Upper lobe of right lung (tissue), 1 donor: ENCODE measurements at regions not wholly inside any gene's neighbourhood (a gene's known extent, or its start where the extent isn't known, plus 50 kb on each side); places are given as distances from the start of the nearest gene placed in this dataset.
A peak's percentile ranks its signal among the peaks of the same experiment; 100 is the strongest.

Experiments
- ATAC-seq: fragments of 200-7000 bp; cut with Tn5 transposase; one replicate; pipeline ENCODE4 v1.9.1; 2020; ENCODE audit warnings: mild to moderate bottlenecking, moderate library complexity
- DNase-seq: peaks from one replicate; pipeline ENCODE4 v3.0.0-alpha.2; 2020
- H3K27ac ChIP-seq: fragments of 200-600 bp; one replicate; pipeline ENCODE4 v1.8.0; 2022
- H3K27me3 ChIP-seq: fragments of 200-600 bp; one replicate; pipeline ENCODE4 v1.8.0; 2022; ENCODE audit warnings: mild to moderate bottlenecking
- H3K36me3 ChIP-seq: fragments of 200-600 bp; one replicate; pipeline ENCODE4 v1.8.0; 2022
- H3K4me1 ChIP-seq: fragments of 200-600 bp; one replicate; pipeline ENCODE4 v1.8.0; 2022
- H3K4me3 ChIP-seq: fragments of 200-600 bp; one replicate; pipeline ENCODE4 v1.8.0; 2022; ENCODE audit warnings: mild to moderate bottlenecking
- H3K9me3 ChIP-seq: fragments of 200-600 bp; one replicate; pipeline ENCODE4 v1.8.0; 2022
- intact Hi-C: fragments of 100-400 bp; cut with DNase I; formaldehyde crosslinking; loops from one replicate; pipeline ENCODE4 v1.11.0; 2022
- TF ChIP-seq, protein P1 (sequence below): fragments of 200-600 bp; IDR thresholded peaks from one replicate; pipeline ENCODE4 v1.8.0; 2022; ENCODE audit warnings: antibody characterized with exemption
- donor health status: DM: no; HTN: yes; CAD: no; lungs with severe emphysema.

DNA sequence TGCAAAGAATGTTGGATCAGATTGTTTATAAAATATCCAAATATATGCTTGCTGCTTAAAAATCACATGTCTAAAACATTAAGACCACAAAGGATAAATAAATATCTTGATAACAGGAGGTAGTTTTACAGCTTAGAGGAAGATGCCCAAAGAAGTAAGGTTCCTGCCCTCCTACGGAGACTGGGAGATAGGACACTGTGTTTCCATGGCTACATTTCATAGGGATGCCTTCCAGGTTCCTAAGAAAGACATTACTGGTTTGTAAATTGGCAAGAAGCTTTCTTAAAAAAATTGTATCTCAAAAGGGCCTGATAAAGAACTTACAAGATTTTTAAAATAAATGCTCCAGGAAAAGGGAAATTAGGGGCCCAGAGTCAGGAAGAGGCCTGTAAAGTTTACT is 437.2 kb downstream of the HINT1 start:
- no peak overlapping the region for H3K4me3 ChIP-seq
- intact Hi-C loops = no loop called here
- H3K27ac ChIP-seq = no peak overlapping the region
- DNase-seq (no peak), ATAC-seq (no peak)
- no peaks in the 10 kb centered on the region for H3K9me3 ChIP-seq
- TF ChIP-seq, protein P1, sequence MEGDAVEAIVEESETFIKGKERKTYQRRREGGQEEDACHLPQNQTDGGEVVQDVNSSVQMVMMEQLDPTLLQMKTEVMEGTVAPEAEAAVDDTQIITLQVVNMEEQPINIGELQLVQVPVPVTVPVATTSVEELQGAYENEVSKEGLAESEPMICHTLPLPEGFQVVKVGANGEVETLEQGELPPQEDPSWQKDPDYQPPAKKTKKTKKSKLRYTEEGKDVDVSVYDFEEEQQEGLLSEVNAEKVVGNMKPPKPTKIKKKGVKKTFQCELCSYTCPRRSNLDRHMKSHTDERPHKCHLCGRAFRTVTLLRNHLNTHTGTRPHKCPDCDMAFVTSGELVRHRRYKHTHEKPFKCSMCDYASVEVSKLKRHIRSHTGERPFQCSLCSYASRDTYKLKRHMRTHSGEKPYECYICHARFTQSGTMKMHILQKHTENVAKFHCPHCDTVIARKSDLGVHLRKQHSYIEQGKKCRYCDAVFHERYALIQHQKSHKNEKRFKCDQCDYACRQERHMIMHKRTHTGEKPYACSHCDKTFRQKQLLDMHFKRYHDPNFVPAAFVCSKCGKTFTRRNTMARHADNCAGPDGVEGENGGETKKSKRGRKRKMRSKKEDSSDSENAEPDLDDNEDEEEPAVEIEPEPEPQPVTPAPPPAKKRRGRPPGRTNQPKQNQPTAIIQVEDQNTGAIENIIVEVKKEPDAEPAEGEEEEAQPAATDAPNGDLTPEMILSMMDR = no peak
- no peaks in the 10 kb centered on the region for H3K27me3 ChIP-seq
- H3K36me3 ChIP-seq = no peaks in the 10 kb centered on the region
- H3K4me1 ChIP-seq = no peaks in the 10 kb centered on the region

DNA sequence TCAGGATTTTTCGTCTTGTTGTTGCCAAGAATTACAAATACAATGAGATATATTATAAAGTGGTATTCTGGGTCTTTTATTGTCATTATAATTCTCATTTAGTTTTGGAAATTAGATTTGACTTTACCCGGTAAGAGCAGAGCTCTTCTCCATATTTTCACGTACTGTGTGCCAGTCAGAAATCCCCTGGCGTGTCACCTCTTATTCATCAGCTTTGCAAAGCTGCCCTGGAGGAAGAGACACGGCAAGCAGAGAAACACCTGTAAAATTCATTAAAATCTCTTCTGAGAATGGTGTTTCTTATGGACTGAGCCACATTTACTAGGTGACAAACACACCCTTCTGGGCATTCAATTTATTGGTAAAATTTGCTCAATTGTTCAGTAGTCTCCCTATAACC is 440.4 kb downstream of the HINT1 start:
- H3K36me3 ChIP-seq = no peaks in the 10 kb centered on the region
- no peak for ATAC-seq
- no peaks in the 10 kb centered on the region for H3K27me3 ChIP-seq
- H3K4me3 ChIP-seq = no peak overlapping the region
- intact Hi-C loops = no loop called here
- DNase-seq = no peak
- TF ChIP-seq, protein P1 = no peak
- H3K9me3 ChIP-seq = no peaks in the 10 kb centered on the region
- H3K27ac ChIP-seq = no peak overlapping the region
- H3K4me1 ChIP-seq = no peaks in the 10 kb centered on the region

DNA sequence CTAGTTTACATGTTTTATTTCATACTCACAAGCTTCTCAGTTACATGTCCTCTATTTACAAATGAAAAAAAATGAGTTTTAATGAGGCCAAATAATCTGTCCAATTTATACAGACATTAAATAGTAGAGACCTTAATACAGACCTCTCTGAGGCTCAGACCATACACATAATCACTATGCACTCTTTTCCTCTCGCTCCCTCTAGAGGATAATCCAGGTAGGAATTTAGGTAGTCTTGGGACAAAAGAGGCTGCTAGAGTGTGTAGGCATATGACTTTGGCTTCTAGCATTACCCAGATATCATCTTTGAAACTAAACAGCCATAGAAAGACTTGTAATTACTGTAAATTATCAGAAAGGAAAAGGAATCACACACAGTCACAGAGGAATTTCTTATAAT is 444.7 kb downstream of the HINT1 start:
- H3K4me1 ChIP-seq = no peaks in the 10 kb centered on the region
- H3K4me3 ChIP-seq = no peak overlapping the region
- H3K36me3 ChIP-seq = no peaks in the 10 kb centered on the region
- TF ChIP-seq, protein P1 = peak; percentile 38
- peak; percentile 76 for ATAC-seq
- no peak for DNase-seq
- H3K27ac ChIP-seq = no peak overlapping the region
- no peaks in the 10 kb centered on the region for H3K27me3 ChIP-seq
- intact Hi-C loops = no loop called here
- H3K9me3 ChIP-seq = no peaks in the 10 kb centered on the region

DNA sequence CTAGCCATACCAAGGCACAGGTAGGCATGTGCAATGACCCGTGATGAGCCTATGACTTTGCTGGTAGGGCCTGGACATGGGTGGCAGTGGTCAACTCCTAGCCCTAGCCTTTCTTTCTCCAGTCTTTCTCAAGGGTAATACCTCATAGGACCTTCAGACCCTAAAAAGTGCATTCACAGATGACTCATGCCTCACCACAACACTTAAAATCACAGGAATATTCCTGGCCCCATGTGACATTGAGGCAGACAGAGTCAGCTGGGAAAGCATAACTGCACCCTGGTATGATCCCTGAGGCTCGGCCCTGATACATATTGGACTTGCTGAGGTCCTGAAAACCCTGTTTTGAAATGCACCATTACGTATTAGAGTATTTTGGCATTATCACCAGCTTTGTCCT is 449.5 kb downstream of the HINT1 start:
- H3K36me3 ChIP-seq = no peaks in the 10 kb centered on the region
- intact Hi-C loops = no loop called here
- H3K4me3 ChIP-seq = no peak overlapping the region
- TF ChIP-seq, protein P1 = no peak
- no peaks in the 10 kb centered on the region for H3K27me3 ChIP-seq
- DNase-seq (no peak), ATAC-seq (no peak)
- H3K9me3 ChIP-seq = no peaks in the 10 kb centered on the region
- no peak overlapping the region for H3K27ac ChIP-seq
- H3K4me1 ChIP-seq = no peaks in the 10 kb centered on the region

DNA sequence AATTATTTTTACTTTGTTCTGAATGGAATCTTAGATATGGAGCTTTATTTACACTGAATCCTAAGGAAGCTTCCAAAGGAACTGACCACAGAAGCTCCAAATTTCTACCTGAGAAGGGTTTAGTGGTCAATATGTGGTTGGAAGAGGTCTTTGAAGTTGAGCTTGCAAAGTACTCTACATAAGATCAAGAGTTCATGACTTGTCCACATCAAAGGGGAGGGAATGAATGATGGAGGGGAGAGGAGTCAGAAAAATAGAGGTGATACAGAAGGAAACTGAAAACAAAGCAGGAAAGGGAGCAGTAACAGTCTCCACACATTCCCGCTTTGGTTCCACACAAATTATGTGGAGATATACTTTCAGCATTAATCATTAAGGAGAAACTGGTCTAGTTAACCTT is 450.9 kb downstream of the HINT1 start:
- Histone ChIP-seq H3K27me3 (no peaks in the 10 kb centered on the region), H3K9me3 (no peaks in the 10 kb centered on the region), H3K27ac (no peak overlapping the region), H3K4me1 (no peaks in the 10 kb centered on the region), H3K4me3 (no peak overlapping the region), H3K36me3 (no peaks in the 10 kb centered on the region)
- intact Hi-C loops = no loop called here
- DNase-seq = no peak
- no peak for ATAC-seq
- TF ChIP-seq, protein P1 = no peak

DNA sequence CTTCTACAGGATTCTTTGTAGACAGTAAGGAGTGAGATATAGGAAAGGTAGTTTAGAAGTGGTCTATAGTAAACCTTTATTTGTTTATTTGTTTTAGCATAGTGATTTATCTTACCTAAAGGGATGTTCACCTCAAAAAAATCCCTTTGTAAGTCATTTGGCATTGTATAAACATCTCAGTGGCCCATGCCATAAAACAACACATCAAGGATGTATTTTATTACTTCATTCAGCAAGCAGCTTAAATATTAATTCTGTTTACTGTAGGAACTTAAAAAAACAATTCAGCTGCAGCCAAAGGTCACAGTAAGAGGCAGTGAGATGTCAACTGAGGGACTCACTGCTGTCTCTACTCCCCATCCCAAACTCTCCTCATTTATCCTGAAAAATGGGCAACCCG is 452.7 kb downstream of the HINT1 start:
- Histone ChIP-seq H3K27ac (no peak overlapping the region), H3K9me3 (no peaks in the 10 kb centered on the region), H3K36me3 (no peaks in the 10 kb centered on the region), H3K27me3 (no peaks in the 10 kb centered on the region), H3K4me1 (no peaks in the 10 kb centered on the region), H3K4me3 (no peak overlapping the region)
- TF ChIP-seq, protein P1 = no peak
- DNase-seq (no peak), ATAC-seq (no peak)
- intact Hi-C loops = no loop called here
